ENCODE measurements at regions not wholly inside any gene's neighbourhood (a gene's known extent, or its start where the extent isn't known, plus 50 kb on each side); places are given as distances from the start of the nearest gene placed in this dataset.
"Not testable (repeated sequence)": the region's sequence is repeated elsewhere in the genome, so short reads cannot be mapped to it uniquely, and the experiment has no call there.

GRCh38 chrX:16335181-16335580 lies 167.9 kb downstream of the MAGEB17 start:
- DNase-seq (ENCODE audit: low read depth, low spot score), result no peak
- H3K4me3 ChIP-seq (ENCODE audit: low read depth, low read length), result no peak overlapping the region
- TF ChIP-seq CTCF (IDR thresholded peaks at IDR 0.05; ENCODE audit: low read depth, low read length), result no peak
- in situ Hi-C loops (cut with HindIII; ENCODE audit: low sequenced_read_pairs), result no loop called here

GRCh38 chrX:16347968-16348670 lies 180.8 kb downstream of the MAGEB17 start:
- no peak overlapping the region for H3K4me3 ChIP-seq (ENCODE audit: low read depth, low read length)
- TF ChIP-seq CTCF (IDR thresholded peaks at IDR 0.05; ENCODE audit: low read depth, low read length), result no peak
- in situ Hi-C loops (cut with HindIII; ENCODE audit: low sequenced_read_pairs), result no loop called here
- DNase-seq (ENCODE audit: low read depth, low spot score), result no peak

- in situ Hi-C loops (cut with HindIII; ENCODE audit: low sequenced_read_pairs), result no loop called here
- no peak overlapping the region for H3K4me3 ChIP-seq (ENCODE audit: low read depth, low read length)
- TF ChIP-seq CTCF (IDR thresholded peaks at IDR 0.05; ENCODE audit: low read depth, low read length), result no peak
- DNase-seq (ENCODE audit: low read depth, low spot score), result no peak
Observed at GRCh38 chrX:16357902-16358301, 190.6 kb downstream of the MAGEB17 start.

- H3K4me3 ChIP-seq (ENCODE audit: low read depth, low read length); DNase-seq (ENCODE audit: low read depth, low spot score); in situ Hi-C loops (cut with HindIII; ENCODE audit: low sequenced_read_pairs): not testable (repeated sequence)
Observed at GRCh38 chrX:16360056-16360455, 192.8 kb downstream of the MAGEB17 start.

- in situ Hi-C loops (cut with HindIII; ENCODE audit: low sequenced_read_pairs), result no loop called here
- TF ChIP-seq CTCF (IDR thresholded peaks at IDR 0.05; ENCODE audit: low read depth, low read length), result no peak
- no peak overlapping the region for H3K4me3 ChIP-seq (ENCODE audit: low read depth, low read length)
- DNase-seq (ENCODE audit: low read depth, low spot score), result peak; percentile 40
Observed at GRCh38 chrX:16368696-16369095, 201.4 kb downstream of the MAGEB17 start.

GRCh38 chrX:16376056-16376455 lies 208.8 kb downstream of the MAGEB17 start:
- DNase-seq (ENCODE audit: low read depth, low spot score), result no peak
- in situ Hi-C loops (cut with HindIII; ENCODE audit: low sequenced_read_pairs), result no loop called here
- H3K4me3 ChIP-seq (ENCODE audit: low read depth, low read length), result no peak overlapping the region
- no peak for TF ChIP-seq CTCF (IDR thresholded peaks at IDR 0.05; ENCODE audit: low read depth, low read length)

GRCh38 chrX:16386126-16386525 lies 218.8 kb downstream of the MAGEB17 start:
- H3K4me3 ChIP-seq (ENCODE audit: low read depth, low read length), result no peak overlapping the region
- peak; percentile 19 for DNase-seq (ENCODE audit: low read depth, low spot score)
- in situ Hi-C loops (cut with HindIII; ENCODE audit: low sequenced_read_pairs), result no loop called here
- TF ChIP-seq CTCF (IDR thresholded peaks at IDR 0.05; ENCODE audit: low read depth, low read length), result no peak

Data from astrocyte of the spinal cord (primary cell).